Glutamatergic neuron (in vitro differentiated cells): ENCODE measurements at regions not wholly inside any gene's neighbourhood (a gene's known extent, or its start where the extent isn't known, plus 50 kb on each side); places are given as distances from the start of the nearest gene placed in this dataset.

Source experiments
- DNase-seq: peaks from one replicate; pipeline ENCODE4 v3.0.0; 2022
- H3K27ac Mint-ChIP-seq: one replicate; pipeline ENCODE4 v1.8.0; 2020; ENCODE audit warnings: mild to moderate bottlenecking, mixed read lengths, inconsistent platforms; ENCODE audit not compliant: unreplicated experiment
- H3K27me3 Mint-ChIP-seq: one replicate; pipeline ENCODE4 v1.8.0; 2020; ENCODE audit warnings: mild to moderate bottlenecking, moderate library complexity, mixed read lengths, inconsistent platforms; ENCODE audit not compliant: unreplicated experiment
- H3K36me3 Mint-ChIP-seq: one replicate; pipeline ENCODE4 v1.8.0; 2020; ENCODE audit warnings: mild to moderate bottlenecking, mixed read lengths, inconsistent platforms; ENCODE audit not compliant: unreplicated experiment
- H3K4me1 Mint-ChIP-seq: one replicate; pipeline ENCODE4 v1.8.0; 2020; ENCODE audit warnings: mild to moderate bottlenecking, low read depth, mixed read lengths, inconsistent platforms; ENCODE audit not compliant: unreplicated experiment
- H3K4me3 Mint-ChIP-seq: one replicate; pipeline ENCODE4 v1.8.0; 2020; ENCODE audit warnings: mild to moderate bottlenecking, mixed read lengths, inconsistent platforms; ENCODE audit not compliant: unreplicated experiment
- H3K9me3 Mint-ChIP-seq: one replicate; pipeline ENCODE4 v1.8.0; 2020; ENCODE audit warnings: mild to moderate bottlenecking, moderate library complexity, mixed read lengths, inconsistent platforms; ENCODE audit not compliant: unreplicated experiment
- CTCF ChIP-seq: fragments of 200-600 bp; sonication (generic); IDR thresholded peaks from one replicate; pipeline ENCODE4 v1.5.0; 2021; ENCODE audit not compliant: partially characterized antibody, unreplicated experiment

DNA sequence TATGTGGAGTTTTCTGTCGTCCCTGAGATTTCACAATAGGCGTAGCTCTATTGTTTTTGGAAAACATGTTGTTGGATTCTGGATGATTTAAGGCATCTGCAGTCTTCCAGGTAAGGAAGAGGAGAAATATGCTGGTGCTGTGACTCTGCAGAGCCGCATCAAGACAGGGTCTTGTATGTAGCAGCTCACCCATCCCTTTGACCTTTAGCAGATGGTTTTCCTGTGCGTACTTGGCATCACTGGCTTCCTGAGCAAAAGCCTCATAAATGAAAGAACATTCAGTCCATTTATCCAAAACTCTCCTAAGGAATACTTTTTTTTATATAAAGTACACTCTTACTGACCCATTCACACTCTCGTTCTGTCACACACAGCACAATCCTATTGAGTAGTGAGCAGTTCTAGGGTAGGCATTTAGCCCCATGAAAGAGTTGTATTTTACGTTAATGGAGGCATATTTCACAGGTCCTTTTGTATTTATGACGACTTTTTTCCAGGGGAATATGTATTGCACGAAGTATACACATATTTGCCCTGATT lies 443.9 kb downstream of the STK39 start:
- no peak overlapping the region for H3K27ac Mint-ChIP-seq
- peaks cover 1% of the 10 kb centered on the region for H3K9me3 Mint-ChIP-seq
- no peak for TF ChIP-seq CTCF
- DNase-seq: no peak
- peaks cover 3% of the 10 kb centered on the region for H3K27me3 Mint-ChIP-seq
- peaks cover 7% of the 10 kb centered on the region for H3K36me3 Mint-ChIP-seq
- H3K4me3 Mint-ChIP-seq: no peak overlapping the region
- H3K4me1 Mint-ChIP-seq: no peaks in the 10 kb centered on the region

DNA sequence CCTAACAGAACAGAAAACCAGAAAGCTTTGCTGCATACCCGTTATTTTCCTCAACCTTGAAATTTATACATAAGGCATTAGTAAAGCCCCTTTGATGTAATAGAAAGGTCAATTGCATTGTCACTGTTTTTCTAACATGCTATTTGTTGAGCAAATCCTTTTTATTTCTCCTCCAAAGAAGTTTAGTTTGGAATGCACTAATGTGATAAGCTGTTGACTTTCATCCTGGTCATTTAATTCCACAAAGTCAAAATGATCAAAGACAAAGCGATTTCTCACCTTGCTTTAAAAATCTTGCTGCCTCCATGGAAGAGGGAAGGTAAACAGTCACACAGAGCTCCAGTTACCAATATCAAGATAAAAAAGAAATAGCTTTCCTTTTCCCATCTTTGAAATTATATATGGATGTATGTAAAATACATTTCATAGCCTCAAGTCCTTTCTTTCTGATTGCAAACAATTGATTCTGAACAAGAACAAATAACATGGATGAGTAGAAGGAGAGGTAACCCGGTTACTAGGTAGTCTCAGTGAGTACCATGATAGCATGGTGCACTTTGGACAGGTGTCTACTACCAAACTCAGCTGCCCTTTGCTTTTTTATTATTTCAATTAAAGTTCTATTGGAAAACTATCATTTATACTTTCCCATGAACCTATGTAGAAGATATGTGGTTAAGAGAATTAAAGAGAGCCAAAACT lies 452.7 kb downstream of the STK39 start:
- Mint-ChIP-seq H3K27ac (no peak overlapping the region), H3K36me3 (no peaks in the 10 kb centered on the region), H3K4me3 (no peak overlapping the region), H3K9me3 (peaks cover 3% of the 10 kb centered on the region), H3K4me1 (no peaks in the 10 kb centered on the region), H3K27me3 (no peaks in the 10 kb centered on the region)
- no peak for TF ChIP-seq CTCF
- DNase-seq: no peak

GRCh38 chr2:167793725-167794124 lies 453.7 kb downstream of the STK39 start:
- Mint-ChIP-seq H3K27ac (no peak overlapping the region), H3K27me3 (no peaks in the 10 kb centered on the region)

DNA sequence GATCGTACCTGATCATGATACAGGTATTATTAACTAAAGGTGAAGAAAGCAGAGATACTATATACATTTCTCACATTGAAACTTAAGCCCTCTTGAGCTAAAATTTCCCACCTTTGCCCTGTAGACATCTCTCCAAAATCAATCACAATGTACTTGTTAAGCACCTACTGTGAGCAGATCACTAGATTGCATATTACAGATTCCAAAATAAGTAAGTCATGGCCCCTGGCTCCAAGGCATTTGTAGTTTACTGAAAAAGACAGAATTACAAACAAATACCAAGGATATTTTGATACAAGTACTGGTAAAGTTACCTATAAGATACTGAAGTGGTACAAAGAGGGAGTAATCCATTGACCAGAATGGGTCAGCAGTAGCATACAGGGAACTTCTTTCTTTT lies 455.3 kb downstream of the STK39 start:
- no peaks in the 10 kb centered on the region for H3K27me3 Mint-ChIP-seq
- no peak for DNase-seq
- TF ChIP-seq CTCF: no peak
- peaks cover 3% of the 10 kb centered on the region for H3K9me3 Mint-ChIP-seq
- H3K4me3 Mint-ChIP-seq: no peak overlapping the region
- no peak overlapping the region for H3K27ac Mint-ChIP-seq
- H3K36me3 Mint-ChIP-seq: no peaks in the 10 kb centered on the region
- peaks cover 2% of the 10 kb centered on the region for H3K4me1 Mint-ChIP-seq

More at GRCh38 chr2:167793725-167794124, 453.7 kb downstream of the STK39 start:
- Mint-ChIP-seq H3K4me3 (no peak overlapping the region), H3K9me3 (peaks cover 3% of the 10 kb centered on the region), H3K4me1 (no peaks in the 10 kb centered on the region), H3K36me3 (no peaks in the 10 kb centered on the region)
- DNase-seq: no peak
- no peak for TF ChIP-seq CTCF

GRCh38 chr2:167790781-167791450 lies 456.5 kb downstream of the STK39 start:
- no peak overlapping the region for H3K27ac Mint-ChIP-seq
- no peak overlapping the region for H3K4me3 Mint-ChIP-seq
- no peaks in the 10 kb centered on the region for H3K27me3 Mint-ChIP-seq

More at GRCh38 chr2:167790781-167791450, 456.5 kb downstream of the STK39 start:
- Mint-ChIP-seq H3K36me3 (no peaks in the 10 kb centered on the region), H3K4me1 (peaks cover 5% of the 10 kb centered on the region), H3K9me3 (peaks cover 3% of the 10 kb centered on the region)
- no peak for TF ChIP-seq CTCF
- DNase-seq: no peak
